ENCODE measurements at regions not wholly inside any gene's neighbourhood (a gene's known extent, or its start where the extent isn't known, plus 50 kb on each side); places are given as distances from the start of the nearest gene placed in this dataset.

- TF ChIP-seq POLR2A (IDR thresholded peaks at IDR 0.05) (no peak), CTCF (IDR thresholded peaks at IDR 0.05) (no peak)
- DNase-seq, result no peak
- H3K4me1 ChIP-seq, result peaks cover 0 to 14% (median 5%) of the 10 kb centered on the region in 3 donors
- no peaks in the 10 kb centered on the region for H3K9me3 ChIP-seq
- 79 to 81% methylated on average over 7 of the region's 7 CpGs for WGBS, 2 donors
- no peaks in the 10 kb centered on the region for H3K36me3 ChIP-seq
- intact Hi-C loops (cut with DNase I), result no loop called here
- no peak overlapping the region for H3K4me3 ChIP-seq
- H3K27ac ChIP-seq, result peak overlapping the region in 1 of 4 donors; percentile 41
- H3K27me3 ChIP-seq, result no peaks in the 10 kb centered on the region
Observed at GRCh38 chr15:38867556-38867955, 302.9 kb upstream of the RASGRP1 start.

GRCh38 chr15:38868326-38869114 is 303.9 kb upstream of the RASGRP1 start:
- Histone ChIP-seq H3K27ac (peak overlapping the region in 2 of 4 donors; percentile 41 to 62), H3K4me1 (peaks cover 0 to 22% (median 9%) of the 10 kb centered on the region in 3 donors), H3K4me3 (no peak overlapping the region), H3K27me3 (no peaks in the 10 kb centered on the region), H3K9me3 (no peaks in the 10 kb centered on the region), H3K36me3 (no peaks in the 10 kb centered on the region)
- DNase-seq, result no peak
- WGBS, 2 donors, result 48 to 58% methylated on average over 8 of the region's 8 CpGs
- no peak for TF ChIP-seq CTCF (IDR thresholded peaks at IDR 0.05)
- no peak for TF ChIP-seq POLR2A (IDR thresholded peaks at IDR 0.05)
- intact Hi-C loops (cut with DNase I), result no loop called here

- Histone ChIP-seq H3K4me3 (no peak overlapping the region), H3K27ac (no peak overlapping the region), H3K9me3 (no peaks in the 10 kb centered on the region), H3K36me3 (no peaks in the 10 kb centered on the region), H3K27me3 (no peaks in the 10 kb centered on the region), H3K4me1 (peaks cover 0 to 14% (median 5%) of the 10 kb centered on the region in 3 donors)
- no peak for TF ChIP-seq CTCF (IDR thresholded peaks at IDR 0.05)
- no peak for TF ChIP-seq POLR2A (IDR thresholded peaks at IDR 0.05)
- whole genome bisulfite sequencing, 2 donors, result 84% methylated on average over 3 of the region's 3 CpGs
- no peak for DNase-seq
- intact Hi-C loops (cut with DNase I), result no loop called here
Observed at GRCh38 chr15:38871638-38872037, 307.0 kb upstream of the RASGRP1 start.

- Histone ChIP-seq H3K4me1 (peaks cover 0 to 23% (median 5%) of the 10 kb centered on the region in 3 donors), H3K9me3 (no peaks in the 10 kb centered on the region), H3K27ac (peak overlapping the region in 2 of 4 donors; percentile 50 to 65), H3K27me3 (no peaks in the 10 kb centered on the region), H3K4me3 (no peak overlapping the region), H3K36me3 (no peaks in the 10 kb centered on the region)
- DNase-seq, result no peak
- intact Hi-C loops (cut with DNase I), result no loop called here
- TF ChIP-seq POLR2A (IDR thresholded peaks at IDR 0.05) (no peak), CTCF (IDR thresholded peaks at IDR 0.05) (no peak)
- 88 to 96% methylated on average over 5 of the region's 5 CpGs for WGBS, 2 donors
Observed at GRCh38 chr15:38872732-38873131, 308.1 kb upstream of the RASGRP1 start.

GRCh38 chr15:38873158-38873557 is 308.5 kb upstream of the RASGRP1 start:
- TF ChIP-seq POLR2A (IDR thresholded peaks at IDR 0.05) (no peak), CTCF (IDR thresholded peaks at IDR 0.05) (no peak)
- no peaks in the 10 kb centered on the region for H3K36me3 ChIP-seq
- intact Hi-C loops (cut with DNase I), result no loop called here
- peaks cover 0 to 26% (median 5%) of the 10 kb centered on the region in 3 donors for H3K4me1 ChIP-seq
- 34 to 53% methylated on average over 4 of the region's 4 CpGs for WGBS, 2 donors
- no peaks in the 10 kb centered on the region for H3K27me3 ChIP-seq
- H3K27ac ChIP-seq, result peak overlapping the region in 2 of 4 donors; percentile 50 to 65
- no peak overlapping the region for H3K4me3 ChIP-seq
- H3K9me3 ChIP-seq, result no peaks in the 10 kb centered on the region
- no peak for DNase-seq

All from esophagus squamous epithelium (tissue), 5 donors.